Ishikawa (cell line): ENCODE measurements at regions not wholly inside any gene's neighbourhood (a gene's known extent, or its start where the extent isn't known, plus 50 kb on each side); places are given as distances from the start of the nearest gene placed in this dataset.

Experiments
- CEBPB ChIP-seq: IDR thresholded peaks from 2 replicates; pipeline ENCODE4 v1.6.1; 2012
- EGR1 ChIP-seq: IDR thresholded peaks from 2 replicates; pipeline ENCODE4 v1.6.1; 2012
- REST ChIP-seq: IDR thresholded peaks from 2 replicates; pipeline ENCODE4 v1.6.1; 2012; ENCODE audit warnings: low read depth, mild to moderate bottlenecking

DNA sequence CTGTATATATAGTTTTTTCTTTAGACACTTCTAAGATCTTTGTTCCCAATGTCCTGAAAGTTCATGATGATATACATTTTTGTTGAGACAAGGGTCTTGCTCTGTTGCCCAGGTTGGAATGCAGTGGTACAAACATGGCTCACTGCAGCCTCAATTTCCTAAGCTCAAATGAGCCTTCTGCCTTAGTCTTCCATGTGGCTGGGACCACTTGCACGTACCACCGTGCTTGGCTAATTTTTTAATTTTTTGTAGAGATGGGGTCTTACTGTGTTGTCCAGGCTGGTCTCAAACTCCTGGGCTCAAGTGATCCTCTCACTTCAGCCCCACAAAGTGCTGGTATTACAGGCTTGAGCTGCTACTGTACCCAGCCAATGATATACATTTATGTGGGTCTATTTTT, 132.9 kb upstream of the BCOR start:
- no peak for TF ChIP-seq CEBPB
- TF ChIP-seq EGR1 = no peak
- no peak for TF ChIP-seq REST
